ENCODE measurements at regions not wholly inside any gene's neighbourhood (a gene's known extent, or its start where the extent isn't known, plus 50 kb on each side); places are given as distances from the start of the nearest gene placed in this dataset.
"Not testable (repeated sequence)": the region's sequence is repeated elsewhere in the genome, so short reads cannot be mapped to it uniquely, and the experiment has no call there.

GRCh38 chr9:95788021-95788420 is 87.5 kb upstream of the ERCC6L2 start:
- H3K4me3 ChIP-seq = no peak overlapping the region
- no peak overlapping the region for H3K27ac ChIP-seq
- no peak for DNase-seq
- TF ChIP-seq, protein P1, sequence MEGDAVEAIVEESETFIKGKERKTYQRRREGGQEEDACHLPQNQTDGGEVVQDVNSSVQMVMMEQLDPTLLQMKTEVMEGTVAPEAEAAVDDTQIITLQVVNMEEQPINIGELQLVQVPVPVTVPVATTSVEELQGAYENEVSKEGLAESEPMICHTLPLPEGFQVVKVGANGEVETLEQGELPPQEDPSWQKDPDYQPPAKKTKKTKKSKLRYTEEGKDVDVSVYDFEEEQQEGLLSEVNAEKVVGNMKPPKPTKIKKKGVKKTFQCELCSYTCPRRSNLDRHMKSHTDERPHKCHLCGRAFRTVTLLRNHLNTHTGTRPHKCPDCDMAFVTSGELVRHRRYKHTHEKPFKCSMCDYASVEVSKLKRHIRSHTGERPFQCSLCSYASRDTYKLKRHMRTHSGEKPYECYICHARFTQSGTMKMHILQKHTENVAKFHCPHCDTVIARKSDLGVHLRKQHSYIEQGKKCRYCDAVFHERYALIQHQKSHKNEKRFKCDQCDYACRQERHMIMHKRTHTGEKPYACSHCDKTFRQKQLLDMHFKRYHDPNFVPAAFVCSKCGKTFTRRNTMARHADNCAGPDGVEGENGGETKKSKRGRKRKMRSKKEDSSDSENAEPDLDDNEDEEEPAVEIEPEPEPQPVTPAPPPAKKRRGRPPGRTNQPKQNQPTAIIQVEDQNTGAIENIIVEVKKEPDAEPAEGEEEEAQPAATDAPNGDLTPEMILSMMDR (IDR thresholded peaks at IDR 0.05) = no peak
- H3K4me1 ChIP-seq = peaks cover 0 to 10% (median 4%) of the 10 kb centered on the region in 4 donors
- no peaks in the 10 kb centered on the region for H3K27me3 ChIP-seq
- intact Hi-C loops (cut with DNase I; ENCODE audit: low total_unique reads) = no loop called here
- no peaks in the 10 kb centered on the region for H3K9me3 ChIP-seq
- no peaks in the 10 kb centered on the region for H3K36me3 ChIP-seq

DNA sequence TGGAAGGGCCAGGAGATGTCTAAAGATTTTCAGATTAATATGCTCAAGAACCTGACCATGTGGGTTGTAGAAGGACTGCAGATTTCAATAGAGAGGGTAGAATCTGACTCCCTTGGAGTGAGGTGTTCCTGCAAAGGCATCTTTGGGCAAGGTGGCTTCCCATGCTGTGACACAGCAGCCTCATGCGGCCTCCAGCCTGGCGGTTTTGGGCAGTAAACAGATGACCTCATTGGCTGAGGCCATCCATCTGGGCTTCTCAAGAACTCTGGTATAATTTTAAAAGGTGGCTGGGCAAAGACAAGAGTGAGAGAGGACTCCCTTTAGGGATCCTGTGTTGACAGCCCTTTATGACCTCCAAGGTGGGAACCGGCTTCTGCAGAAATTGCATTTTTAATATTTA is 90.3 kb upstream of the ERCC6L2 start:
- Histone ChIP-seq H3K4me3 (no peak overlapping the region), H3K36me3 (no peaks in the 10 kb centered on the region), H3K27ac (no peak overlapping the region), H3K4me1 (peaks cover 0 to 10% (median 4%) of the 10 kb centered on the region in 4 donors), H3K9me3 (no peaks in the 10 kb centered on the region), H3K27me3 (no peaks in the 10 kb centered on the region)
- intact Hi-C loops (cut with DNase I; ENCODE audit: low total_unique reads) = no loop called here
- DNase-seq = no peak
- TF ChIP-seq, protein P1 (IDR thresholded peaks at IDR 0.05) = no peak

DNA sequence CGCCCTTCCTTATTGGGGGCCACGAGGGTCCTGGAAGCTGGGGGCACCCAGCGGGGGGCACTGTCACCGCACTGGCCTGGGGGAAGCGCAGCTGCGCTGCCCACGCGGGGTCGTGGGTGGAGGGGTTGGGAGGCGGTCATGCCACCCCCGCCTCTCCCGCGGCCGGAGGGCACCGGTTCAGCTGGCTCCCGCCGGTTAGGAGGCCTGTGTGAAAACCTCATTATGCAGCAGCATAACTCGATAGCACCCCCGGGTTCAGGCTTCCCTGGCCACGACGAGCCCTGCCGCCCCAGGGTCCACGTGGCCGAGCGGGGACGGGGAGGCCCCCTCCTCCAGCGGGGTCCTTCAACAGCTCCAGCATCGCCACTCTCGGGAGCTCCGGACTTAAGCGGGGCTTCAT is 91.2 kb upstream of the ERCC6L2 start:
- TF ChIP-seq, protein P1 (IDR thresholded peaks at IDR 0.05) = no peak
- no peak for DNase-seq
- H3K27ac ChIP-seq = no peak overlapping the region
- no peaks in the 10 kb centered on the region for H3K27me3 ChIP-seq
- intact Hi-C loops (cut with DNase I; ENCODE audit: low total_unique reads) = no loop called here
- no peaks in the 10 kb centered on the region for H3K9me3 ChIP-seq
- H3K4me3 ChIP-seq = no peak overlapping the region
- H3K36me3 ChIP-seq = no peaks in the 10 kb centered on the region
- H3K4me1 ChIP-seq = peaks cover 0 to 10% (median 4%) of the 10 kb centered on the region in 4 donors

DNA sequence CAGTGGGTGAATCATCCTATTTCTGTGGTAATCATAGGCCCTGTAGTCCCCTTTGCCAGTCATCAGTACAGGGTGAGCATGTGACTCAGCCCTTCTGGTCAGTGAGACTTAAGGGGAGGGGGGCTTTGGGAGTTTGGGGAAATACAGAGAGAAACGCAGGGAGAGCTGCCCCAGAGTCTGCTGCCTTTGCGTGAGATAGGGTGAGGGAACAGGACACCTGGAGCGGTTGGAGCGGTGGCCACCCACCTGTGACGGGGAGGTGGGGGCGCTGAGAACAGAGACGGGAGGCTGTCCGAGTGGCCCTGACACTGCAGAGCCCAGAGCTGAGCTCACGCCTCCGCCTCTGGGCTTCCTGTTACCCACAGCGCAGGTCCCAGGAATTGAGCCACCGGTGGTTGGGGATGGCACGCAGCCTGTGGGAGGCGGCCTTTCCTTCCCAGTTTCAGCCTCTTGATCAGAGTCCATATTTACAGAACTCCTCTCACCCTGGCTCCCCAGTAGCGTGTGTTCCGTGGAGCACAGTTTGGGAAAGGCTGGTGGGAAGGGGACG is 92.0 kb upstream of the ERCC6L2 start:
- Histone ChIP-seq H3K27ac (no peak overlapping the region), H3K9me3 (no peaks in the 10 kb centered on the region), H3K27me3 (no peaks in the 10 kb centered on the region), H3K4me1 (peaks cover 0 to 8% (median 3%) of the 10 kb centered on the region in 4 donors), H3K36me3 (no peaks in the 10 kb centered on the region), H3K4me3 (no peak overlapping the region)
- TF ChIP-seq, protein P1 (IDR thresholded peaks at IDR 0.05) = no peak
- intact Hi-C loops (cut with DNase I; ENCODE audit: low total_unique reads) = no loop called here
- DNase-seq = no peak

DNA sequence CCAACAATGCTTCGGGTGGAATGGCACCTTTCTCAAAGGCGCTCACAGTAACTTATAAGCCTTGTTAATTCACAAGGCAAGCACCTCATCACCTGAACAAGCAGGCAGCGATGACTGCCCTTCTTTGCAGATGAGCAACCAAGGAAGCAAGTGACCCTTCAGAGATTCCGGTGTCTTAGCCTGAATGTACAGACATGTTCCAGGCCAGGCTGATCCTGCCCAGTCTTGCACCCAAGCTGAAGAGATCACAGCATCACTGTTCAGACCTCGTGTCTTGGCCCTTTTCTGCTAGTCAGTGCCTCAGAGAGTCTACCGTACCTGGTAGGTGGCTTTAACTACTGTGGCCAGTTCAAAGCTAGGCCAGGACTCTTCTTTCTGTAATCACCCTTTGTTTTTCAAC is 94.7 kb upstream of the ERCC6L2 start:
- TF ChIP-seq, protein P1 (IDR thresholded peaks at IDR 0.05) = no peak
- Histone ChIP-seq H3K4me3 (no peak overlapping the region), H3K36me3 (no peaks in the 10 kb centered on the region), H3K9me3 (no peaks in the 10 kb centered on the region), H3K4me1 (peaks cover 0 to 10% (median 0%) of the 10 kb centered on the region in 4 donors), H3K27me3 (no peaks in the 10 kb centered on the region), H3K27ac (no peak overlapping the region)
- intact Hi-C loops (cut with DNase I; ENCODE audit: low total_unique reads) = no loop called here
- DNase-seq = no peak

GRCh38 chr9:95780121-95780520 is 95.4 kb upstream of the ERCC6L2 start:
- DNase-seq = no peak
- Histone ChIP-seq H3K27me3 (no peaks in the 10 kb centered on the region), H3K4me3 (no peak overlapping the region), H3K27ac (no peak overlapping the region), H3K9me3 (no peaks in the 10 kb centered on the region), H3K36me3 (no peaks in the 10 kb centered on the region), H3K4me1 (peaks cover 0 to 10% (median 0%) of the 10 kb centered on the region in 4 donors)
- TF ChIP-seq, protein P1 (IDR thresholded peaks at IDR 0.05) = no peak
- intact Hi-C loops (cut with DNase I; ENCODE audit: low total_unique reads) = no loop called here

- H3K4me1 ChIP-seq = peaks cover 0 to 10% (median 0%) of the 10 kb centered on the region in 4 donors
- H3K4me3 ChIP-seq; intact Hi-C loops (cut with DNase I; ENCODE audit: low total_unique reads); H3K27me3 ChIP-seq; H3K9me3 ChIP-seq; DNase-seq; H3K27ac ChIP-seq; H3K36me3 ChIP-seq: not testable (repeated sequence)
These were observed 95.9 kb upstream of the ERCC6L2 start for GRCh38 chr9:95779597-95779996.

Data from tibial artery (tissue), 4 donors.